ENCODE measurements at regions not wholly inside any gene's neighbourhood (a gene's known extent, or its start where the extent isn't known, plus 50 kb on each side); places are given as distances from the start of the nearest gene placed in this dataset.

GRCh38 chr2:12083713-12084419 lies 337.4 kb downstream of the LPIN1 start:
- H3K27me3 ChIP-seq: no peaks in the 10 kb centered on the region
- no peaks in the 10 kb centered on the region for H3K4me1 ChIP-seq
- no peaks in the 10 kb centered on the region for H3K36me3 ChIP-seq
- TF ChIP-seq POLR2A (IDR thresholded peaks at IDR 0.05) (no peak), CTCF (IDR thresholded peaks at IDR 0.05) (no peak)
- no peak overlapping the region for H3K27ac ChIP-seq
- intact Hi-C loops (cut with DNase I): no loop called here
- H3K9me3 ChIP-seq: no peaks in the 10 kb centered on the region
- no peak overlapping the region for H3K4me3 ChIP-seq (replicated peaks in 1 of 3)
- WGBS, 2 donors: 79 to 83% methylated on average over 5 of the region's 5 CpGs
- no peak for DNase-seq

- intact Hi-C loops (cut with DNase I): no loop called here
- Histone ChIP-seq H3K4me3 (replicated peaks in 1 of 3) (no peak overlapping the region), H3K4me1 (no peaks in the 10 kb centered on the region), H3K27ac (no peak overlapping the region), H3K36me3 (no peaks in the 10 kb centered on the region), H3K9me3 (no peaks in the 10 kb centered on the region), H3K27me3 (no peaks in the 10 kb centered on the region)
- TF ChIP-seq POLR2A (IDR thresholded peaks at IDR 0.05) (no peak), CTCF (IDR thresholded peaks at IDR 0.05) (no peak)
- no peak for DNase-seq
- WGBS, 2 donors: 91 to 97% methylated on average over 2 of the region's 2 CpGs
Observed at GRCh38 chr2:12087175-12087574, 340.7 kb downstream of the LPIN1 start.

- H3K4me3 ChIP-seq (replicated peaks in 1 of 3): no peak overlapping the region
- WGBS, 2 donors: 96 to 100% methylated on average over 1 of the region's 1 CpG
- TF ChIP-seq POLR2A (IDR thresholded peaks at IDR 0.05) (no peak), CTCF (IDR thresholded peaks at IDR 0.05) (no peak)
- intact Hi-C loops (cut with DNase I): no loop called here
- no peaks in the 10 kb centered on the region for H3K27me3 ChIP-seq
- H3K27ac ChIP-seq: no peak overlapping the region
- H3K4me1 ChIP-seq: no peaks in the 10 kb centered on the region
- DNase-seq: no peak
- no peaks in the 10 kb centered on the region for H3K36me3 ChIP-seq
- no peaks in the 10 kb centered on the region for H3K9me3 ChIP-seq
Observed at GRCh38 chr2:12087671-12088380, 341.4 kb downstream of the LPIN1 start.

GRCh38 chr2:12089001-12089400 lies 342.6 kb downstream of the LPIN1 start:
- 98 to 100% methylated on average over 1 of the region's 1 CpG for WGBS, 2 donors

More at GRCh38 chr2:12089001-12089400, 342.6 kb downstream of the LPIN1 start:
- intact Hi-C loops (cut with DNase I): no loop called here
- Histone ChIP-seq H3K36me3 (no peaks in the 10 kb centered on the region), H3K4me1 (no peaks in the 10 kb centered on the region), H3K9me3 (no peaks in the 10 kb centered on the region), H3K27me3 (no peaks in the 10 kb centered on the region), H3K4me3 (replicated peaks in 1 of 3) (no peak overlapping the region), H3K27ac (no peak overlapping the region)
- DNase-seq: no peak
- no peak for TF ChIP-seq CTCF (IDR thresholded peaks at IDR 0.05)
- TF ChIP-seq POLR2A (IDR thresholded peaks at IDR 0.05): no peak
